ENCODE measurements at regions not wholly inside any gene's neighbourhood (a gene's known extent, or its start where the extent isn't known, plus 50 kb on each side); places are given as distances from the start of the nearest gene placed in this dataset.

DNA sequence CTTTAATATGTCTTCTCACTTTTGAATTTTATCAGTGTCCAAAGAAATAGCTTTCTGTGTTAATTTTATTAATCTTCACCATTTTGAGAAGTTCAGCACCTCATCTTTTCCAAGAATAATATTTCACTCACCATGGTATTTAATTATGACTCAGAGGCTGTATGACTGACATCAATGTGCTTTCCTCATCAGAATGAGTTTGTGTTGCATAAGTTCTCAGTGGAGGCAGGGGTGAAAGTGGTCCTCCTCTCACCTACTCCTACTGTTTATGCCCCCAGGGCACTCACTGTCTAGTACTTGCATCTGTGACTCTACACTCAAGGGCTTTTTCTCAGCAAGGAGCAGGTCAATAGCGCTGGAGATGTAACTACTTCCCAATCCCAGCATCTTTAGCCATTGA is 905.3 kb upstream of the INTU start:
- no peaks in the 10 kb centered on the region for H3K36me3 ChIP-seq
- no peaks in the 10 kb centered on the region for H3K9me3 ChIP-seq
- H3K4me3 ChIP-seq (ENCODE audit: low read depth, low read length): no peak overlapping the region
- TF ChIP-seq, protein P1, sequence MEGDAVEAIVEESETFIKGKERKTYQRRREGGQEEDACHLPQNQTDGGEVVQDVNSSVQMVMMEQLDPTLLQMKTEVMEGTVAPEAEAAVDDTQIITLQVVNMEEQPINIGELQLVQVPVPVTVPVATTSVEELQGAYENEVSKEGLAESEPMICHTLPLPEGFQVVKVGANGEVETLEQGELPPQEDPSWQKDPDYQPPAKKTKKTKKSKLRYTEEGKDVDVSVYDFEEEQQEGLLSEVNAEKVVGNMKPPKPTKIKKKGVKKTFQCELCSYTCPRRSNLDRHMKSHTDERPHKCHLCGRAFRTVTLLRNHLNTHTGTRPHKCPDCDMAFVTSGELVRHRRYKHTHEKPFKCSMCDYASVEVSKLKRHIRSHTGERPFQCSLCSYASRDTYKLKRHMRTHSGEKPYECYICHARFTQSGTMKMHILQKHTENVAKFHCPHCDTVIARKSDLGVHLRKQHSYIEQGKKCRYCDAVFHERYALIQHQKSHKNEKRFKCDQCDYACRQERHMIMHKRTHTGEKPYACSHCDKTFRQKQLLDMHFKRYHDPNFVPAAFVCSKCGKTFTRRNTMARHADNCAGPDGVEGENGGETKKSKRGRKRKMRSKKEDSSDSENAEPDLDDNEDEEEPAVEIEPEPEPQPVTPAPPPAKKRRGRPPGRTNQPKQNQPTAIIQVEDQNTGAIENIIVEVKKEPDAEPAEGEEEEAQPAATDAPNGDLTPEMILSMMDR (IDR thresholded peaks at IDR 0.05; ENCODE audit: low read depth, low read length): no peak
- DNase-seq: no peak
- no peaks in the 10 kb centered on the region for H3K27me3 ChIP-seq
- H3K4me1 ChIP-seq: peaks cover 6% of the 10 kb centered on the region; the same call in 1 of the 2 replicates

DNA sequence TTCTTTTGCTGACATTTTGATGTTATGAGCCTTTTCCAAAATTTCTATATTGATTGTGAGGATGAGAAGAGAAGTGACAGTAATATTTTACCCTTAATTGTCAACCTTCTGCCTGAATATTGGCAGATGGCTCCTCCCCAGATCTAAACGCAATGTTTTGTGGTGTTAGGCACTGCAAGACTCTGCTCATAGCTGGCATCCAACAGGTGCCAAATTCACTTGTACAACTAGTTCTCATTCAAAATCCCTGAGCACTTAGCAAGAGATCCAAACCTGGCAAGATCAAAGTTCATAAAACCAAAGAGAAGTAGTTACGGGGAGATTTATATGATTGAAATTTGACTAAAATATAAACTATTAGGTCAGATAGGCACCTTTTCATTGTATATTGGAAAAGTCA is 901.7 kb upstream of the INTU start:
- DNase-seq: no peak
- Histone ChIP-seq H3K9me3 (no peaks in the 10 kb centered on the region), H3K36me3 (no peaks in the 10 kb centered on the region), H3K4me1 (peaks cover under 1% of the 10 kb centered on the region; the same call in 1 of the 2 replicates), H3K27me3 (no peaks in the 10 kb centered on the region), H3K4me3 (ENCODE audit: low read depth, low read length) (no peak overlapping the region)
- TF ChIP-seq, protein P1 (IDR thresholded peaks at IDR 0.05; ENCODE audit: low read depth, low read length): no peak

DNA sequence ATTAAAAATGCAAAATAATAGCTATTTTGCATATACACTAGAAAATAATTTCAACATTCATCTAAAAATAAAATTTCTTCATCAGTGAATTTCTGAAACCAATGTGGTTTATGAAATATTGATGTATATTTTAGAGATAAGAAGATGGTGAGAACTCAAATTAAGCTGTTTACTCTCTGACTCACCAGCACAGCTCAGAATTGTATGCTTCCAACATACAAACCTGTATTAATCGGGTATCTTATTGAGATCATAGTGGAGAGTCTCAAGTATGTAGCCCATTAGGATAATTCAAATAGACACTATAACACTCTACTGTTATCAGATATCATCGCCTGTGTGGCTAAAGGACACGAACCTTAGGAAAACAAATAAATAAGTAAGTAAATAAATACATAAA is 899.5 kb upstream of the INTU start:
- TF ChIP-seq, protein P1 (IDR thresholded peaks at IDR 0.05; ENCODE audit: low read depth, low read length): no peak
- Histone ChIP-seq H3K4me1 (no peaks in the 10 kb centered on the region; the same call in none of the 2 replicates), H3K36me3 (no peaks in the 10 kb centered on the region), H3K27me3 (no peaks in the 10 kb centered on the region), H3K9me3 (no peaks in the 10 kb centered on the region), H3K4me3 (ENCODE audit: low read depth, low read length) (no peak overlapping the region)
- no peak for DNase-seq

DNA sequence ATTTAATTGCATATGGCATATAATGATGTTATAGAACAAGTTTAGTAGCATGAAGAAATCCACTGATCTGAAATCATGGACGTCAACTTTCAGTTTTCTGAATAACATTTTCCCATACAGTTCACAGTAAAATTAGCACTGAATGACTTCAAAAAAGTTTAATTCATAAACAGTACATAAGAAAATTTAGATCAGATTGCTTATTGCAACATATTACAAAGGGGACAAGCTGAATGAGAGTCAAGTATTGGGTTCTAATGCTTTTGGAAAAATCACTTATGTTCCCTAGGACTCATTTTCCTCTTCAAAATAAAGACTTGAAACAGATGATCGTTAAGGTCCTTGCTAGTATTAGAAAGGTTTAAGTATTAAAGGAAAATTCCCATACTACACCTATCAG is 898.3 kb upstream of the INTU start:
- TF ChIP-seq, protein P1 (IDR thresholded peaks at IDR 0.05; ENCODE audit: low read depth, low read length): no peak
- Histone ChIP-seq H3K9me3 (no peaks in the 10 kb centered on the region), H3K36me3 (no peaks in the 10 kb centered on the region), H3K4me1 (no peaks in the 10 kb centered on the region; the same call in none of the 2 replicates), H3K27me3 (no peaks in the 10 kb centered on the region), H3K4me3 (ENCODE audit: low read depth, low read length) (no peak overlapping the region)
- no peak for DNase-seq

DNA sequence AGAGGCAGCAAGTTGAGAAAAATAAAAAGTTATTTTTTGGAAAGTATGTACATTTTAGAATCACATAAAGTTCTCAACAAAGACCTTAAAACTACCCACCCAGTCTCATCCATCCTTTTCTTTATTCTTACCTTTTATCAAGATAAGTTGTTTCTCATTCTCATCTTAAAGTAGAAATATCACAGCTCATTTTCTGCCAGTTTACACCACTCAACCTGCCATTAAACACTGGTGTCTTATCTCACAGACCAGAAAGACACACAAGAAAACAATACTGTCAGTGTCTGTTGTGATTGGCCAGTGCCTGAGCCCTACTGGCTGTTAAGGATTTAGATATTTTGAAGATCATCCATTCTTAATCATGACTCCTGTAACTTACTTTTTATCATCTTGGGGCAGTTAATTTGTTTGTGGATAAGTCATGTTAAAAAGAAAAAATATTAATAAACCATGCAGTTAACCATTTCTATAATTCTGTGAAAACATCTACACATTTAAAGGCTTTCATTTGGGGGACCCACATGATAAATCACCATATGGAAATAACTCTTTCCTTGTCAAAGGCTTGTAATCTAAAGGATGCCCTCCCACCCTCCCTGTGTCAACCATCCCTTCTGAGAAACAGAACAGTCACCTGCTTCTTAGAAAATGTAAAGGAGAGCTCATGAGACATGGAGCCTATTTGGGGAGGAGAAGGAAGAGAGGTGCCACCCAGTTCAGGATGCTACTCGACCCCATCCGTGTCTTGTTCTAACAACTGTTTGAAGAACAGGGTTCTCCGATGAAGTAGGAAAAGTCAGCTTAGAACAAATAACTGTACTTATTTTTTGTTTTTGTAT is 897.2 kb upstream of the INTU start:
- H3K9me3 ChIP-seq: no peaks in the 10 kb centered on the region
- DNase-seq: no peak
- H3K4me3 ChIP-seq (ENCODE audit: low read depth, low read length): no peak overlapping the region
- TF ChIP-seq, protein P1 (IDR thresholded peaks at IDR 0.05; ENCODE audit: low read depth, low read length): no peak
- no peaks in the 10 kb centered on the region; the same call in none of the 2 replicates for H3K4me1 ChIP-seq
- H3K27me3 ChIP-seq: no peaks in the 10 kb centered on the region
- H3K36me3 ChIP-seq: no peaks in the 10 kb centered on the region

DNA sequence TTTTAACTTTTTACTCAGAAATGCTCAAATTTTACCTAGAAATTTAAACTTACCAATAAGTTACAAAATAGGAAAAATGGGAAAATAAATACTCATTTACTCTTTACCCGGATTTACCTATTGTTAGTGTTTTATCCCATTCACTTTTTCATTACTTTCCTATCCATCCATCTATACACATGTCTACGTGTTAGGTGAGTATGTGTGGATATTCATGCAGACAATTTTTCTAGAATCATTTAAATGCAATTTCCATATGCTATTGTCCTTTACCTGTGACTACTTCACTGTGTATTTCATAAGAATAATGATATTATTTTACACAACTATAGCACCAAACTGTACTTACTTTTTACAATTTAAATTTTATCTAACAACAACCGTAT is 896.6 kb upstream of the INTU start:
- H3K36me3 ChIP-seq: no peaks in the 10 kb centered on the region
- H3K4me1 ChIP-seq: no peaks in the 10 kb centered on the region; the same call in none of the 2 replicates
- TF ChIP-seq, protein P1 (IDR thresholded peaks at IDR 0.05; ENCODE audit: low read depth, low read length): no peak
- no peak for DNase-seq
- no peaks in the 10 kb centered on the region for H3K27me3 ChIP-seq
- H3K9me3 ChIP-seq: no peaks in the 10 kb centered on the region
- no peak overlapping the region for H3K4me3 ChIP-seq (ENCODE audit: low read depth, low read length)

Data from BE2C (cell line).